SK-N-SH treated with all-trans-retinoic acid at 6 μM for 48 hours (cell line): ENCODE measurements at regions not wholly inside any gene's neighbourhood (a gene's known extent, or its start where the extent isn't known, plus 50 kb on each side); places are given as distances from the start of the nearest gene placed in this dataset.

ENCODE experiments used
- ATAC-seq: fragments of 200-7000 bp; cut with Tn5 transposase; 3 replicates; pipeline ENCODE4 v1.9.1; 2020; ENCODE audit warnings: mild to moderate bottlenecking, moderate library complexity
- ARNTL ChIP-seq: fragments of 450-650 bp; formaldehyde crosslinking; IDR thresholded peaks from 2 replicates; pipeline ENCODE4 v1.5.0; 2020; ENCODE audit warnings: low read depth, mild to moderate bottlenecking, moderate library complexity, borderline replicate concordance
- CREB5 ChIP-seq: fragments of 250-450 bp; sonication (Bioruptor Pico); IDR thresholded peaks from 2 replicates; pipeline ENCODE4 v1.5.1; 2020; ENCODE audit warnings: low read depth, mild to moderate bottlenecking, moderate library complexity
- CSDC2 ChIP-seq: fragments of 250-450 bp; sonication (Bioruptor Pico); IDR thresholded peaks from 2 replicates; pipeline ENCODE4 v1.5.0; 2020; ENCODE audit warnings: mild to moderate bottlenecking, moderate library complexity
- ESRRG ChIP-seq: fragments of 250-450 bp; sonication (Bioruptor Pico); IDR thresholded peaks from 2 replicates; pipeline ENCODE4 v1.6.1; 2021; ENCODE audit warnings: mild to moderate bottlenecking
- ISL1 ChIP-seq: fragments of 250-450 bp; sonication (Bioruptor Pico); IDR thresholded peaks from 2 replicates; pipeline ENCODE4 v2.1.2; 2022; ENCODE audit warnings: mild to moderate bottlenecking, moderate library complexity
- OSR1 ChIP-seq: fragments of 250-450 bp; sonication (Bioruptor Pico); IDR thresholded peaks from 2 replicates; pipeline ENCODE4 v1.8.0; 2022; ENCODE audit warnings: moderate library complexity, mild to moderate bottlenecking, inconsistent platforms
- PATZ1 ChIP-seq: fragments of 250-450 bp; sonication (Bioruptor Pico); IDR thresholded peaks from 2 replicates; pipeline ENCODE4 v1.8.0; 2020; ENCODE audit warnings: mild to moderate bottlenecking, moderate library complexity, borderline replicate concordance
- RARB ChIP-seq: fragments of 250-450 bp; sonication (Bioruptor Pico); IDR thresholded peaks from 2 replicates; pipeline ENCODE4 v1.8.0; 2021; ENCODE audit warnings: mild to moderate bottlenecking, moderate library complexity
- SNAI2 ChIP-seq: fragments of 250-450 bp; sonication (Bioruptor Pico); IDR thresholded peaks from 2 replicates; pipeline ENCODE4 v1.5.0; 2020; ENCODE audit warnings: mild to moderate bottlenecking, moderate library complexity
- TCF4 ChIP-seq: fragments of 250-450 bp; sonication (Bioruptor Pico); IDR thresholded peaks from 2 replicates; pipeline ENCODE4 v1.8.0; 2021; ENCODE audit warnings: mild to moderate bottlenecking, moderate library complexity, borderline replicate concordance
- TOX ChIP-seq: fragments of 250-450 bp; sonication (Bioruptor Pico); IDR thresholded peaks from 2 replicates; pipeline ENCODE4 v1.8.0; 2021; ENCODE audit warnings: mild to moderate bottlenecking, moderate library complexity, borderline replicate concordance
- ZC3H10 ChIP-seq: fragments of 250-450 bp; sonication (Bioruptor Pico); IDR thresholded peaks from 2 replicates; pipeline ENCODE4 v1.5.1; 2021; ENCODE audit warnings: mild to moderate bottlenecking, moderate library complexity
- ZFP3 ChIP-seq: fragments of 250-450 bp; sonication (Bioruptor Pico); IDR thresholded peaks from 2 replicates; pipeline ENCODE4 v1.5.0; 2020; ENCODE audit warnings: mild to moderate bottlenecking, moderate library complexity
- ZNF565 ChIP-seq: fragments of 450-650 bp; formaldehyde crosslinking; conservative IDR thresholded peaks from 2 replicates; pipeline ENCODE4 v1.5.0; 2020; ENCODE audit warnings: low read depth, mild to moderate bottlenecking, moderate library complexity
- ZNF70 ChIP-seq: fragments of 450-650 bp; formaldehyde crosslinking; IDR thresholded peaks from 2 replicates; pipeline ENCODE4 v1.5.0; 2020; ENCODE audit warnings: mild to moderate bottlenecking, moderate library complexity
- ZNF8 ChIP-seq: fragments of 450-650 bp; formaldehyde crosslinking; IDR thresholded peaks from 2 replicates; pipeline ENCODE4 v1.5.0; 2020; ENCODE audit warnings: mild to moderate bottlenecking, moderate library complexity
- TF ChIP-seq, protein P1 (sequence below): fragments of 250-450 bp; sonication (Bioruptor Pico); IDR thresholded peaks from 2 replicates; pipeline ENCODE4 v1.8.0; 2021; ENCODE audit warnings: low read depth, mild to moderate bottlenecking, moderate library complexity, borderline replicate concordance
- TF ChIP-seq, protein P2 (sequence below): fragments of 250-450 bp; sonication (Bioruptor Pico); IDR thresholded peaks from 2 replicates; pipeline ENCODE4 v1.5.1; 2021; ENCODE audit warnings: mild to moderate bottlenecking, moderate library complexity
- TF ChIP-seq, protein P3 (sequence below): fragments of 250-450 bp; sonication (Bioruptor Pico); IDR thresholded peaks from 2 replicates; pipeline ENCODE4 v1.5.0; 2020; ENCODE audit warnings: mild to moderate bottlenecking, moderate library complexity

- no peak for TF ChIP-seq ZC3H10
- no peak for TF ChIP-seq ISL1 (CRISPR knock-in tag)
- TF ChIP-seq ZNF8 (CRISPR knock-in tag) = no peak
- TF ChIP-seq SNAI2 (CRISPR knock-in tag) = no peak
- TF ChIP-seq CREB5 (CRISPR knock-in tag) = no peak
- no peak for TF ChIP-seq TCF4 (CRISPR knock-in tag)
- TF ChIP-seq RARB (CRISPR knock-in tag) = no peak
- TF ChIP-seq ZNF70 (CRISPR knock-in tag) = no peak
- TF ChIP-seq, protein P1, sequence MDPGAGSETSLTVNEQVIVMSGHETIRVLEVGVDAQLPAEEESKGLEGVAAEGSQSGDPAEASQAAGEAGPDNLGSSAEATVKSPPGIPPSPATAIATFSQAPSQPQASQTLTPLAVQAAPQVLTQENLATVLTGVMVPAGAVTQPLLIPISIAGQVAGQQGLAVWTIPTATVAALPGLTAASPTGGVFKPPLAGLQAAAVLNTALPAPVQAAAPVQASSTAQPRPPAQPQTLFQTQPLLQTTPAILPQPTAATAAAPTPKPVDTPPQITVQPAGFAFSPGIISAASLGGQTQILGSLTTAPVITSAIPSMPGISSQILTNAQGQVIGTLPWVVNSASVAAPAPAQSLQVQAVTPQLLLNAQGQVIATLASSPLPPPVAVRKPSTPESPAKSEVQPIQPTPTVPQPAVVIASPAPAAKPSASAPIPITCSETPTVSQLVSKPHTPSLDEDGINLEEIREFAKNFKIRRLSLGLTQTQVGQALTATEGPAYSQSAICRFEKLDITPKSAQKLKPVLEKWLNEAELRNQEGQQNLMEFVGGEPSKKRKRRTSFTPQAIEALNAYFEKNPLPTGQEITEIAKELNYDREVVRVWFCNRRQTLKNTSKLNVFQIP (CRISPR knock-in tag) = no peak
- TF ChIP-seq PATZ1 (CRISPR knock-in tag) = no peak
- no peak for TF ChIP-seq TOX (CRISPR knock-in tag)
- TF ChIP-seq ZNF565 = no peak
- TF ChIP-seq, all 23 proteins: peak for 0
- ATAC-seq = no peak
These were observed 184.3 kb upstream of the IRX1 start for GRCh38 chr5:3411363-3411762.

DNA sequence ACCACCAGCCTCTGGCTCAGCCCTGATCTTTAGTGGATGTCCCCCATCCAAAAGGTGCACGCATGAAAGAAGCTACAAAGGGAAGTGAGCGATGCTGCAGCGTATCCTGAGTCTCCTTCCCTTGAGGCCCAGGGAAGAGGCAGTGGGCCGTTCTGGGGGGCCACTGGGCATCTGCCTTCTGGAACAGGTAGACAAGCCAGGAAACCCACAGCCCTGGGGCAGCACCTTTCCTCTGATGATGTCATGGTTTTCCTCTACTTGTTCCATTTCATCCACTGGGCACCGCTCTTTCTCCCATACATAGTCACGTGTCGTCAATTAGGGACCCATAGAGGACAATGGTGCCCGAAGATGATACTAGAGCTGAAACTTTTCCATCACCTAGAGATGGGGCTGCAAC is 194.0 kb upstream of the IRX1 start:
- no peak for ATAC-seq
- no peak for TF ChIP-seq OSR1 (CRISPR knock-in tag)
- no peak for TF ChIP-seq ESRRG (CRISPR knock-in tag)
- no peak for TF ChIP-seq CSDC2 (CRISPR knock-in tag)
- TF ChIP-seq ARNTL = no peak
- TF ChIP-seq, protein P2, sequence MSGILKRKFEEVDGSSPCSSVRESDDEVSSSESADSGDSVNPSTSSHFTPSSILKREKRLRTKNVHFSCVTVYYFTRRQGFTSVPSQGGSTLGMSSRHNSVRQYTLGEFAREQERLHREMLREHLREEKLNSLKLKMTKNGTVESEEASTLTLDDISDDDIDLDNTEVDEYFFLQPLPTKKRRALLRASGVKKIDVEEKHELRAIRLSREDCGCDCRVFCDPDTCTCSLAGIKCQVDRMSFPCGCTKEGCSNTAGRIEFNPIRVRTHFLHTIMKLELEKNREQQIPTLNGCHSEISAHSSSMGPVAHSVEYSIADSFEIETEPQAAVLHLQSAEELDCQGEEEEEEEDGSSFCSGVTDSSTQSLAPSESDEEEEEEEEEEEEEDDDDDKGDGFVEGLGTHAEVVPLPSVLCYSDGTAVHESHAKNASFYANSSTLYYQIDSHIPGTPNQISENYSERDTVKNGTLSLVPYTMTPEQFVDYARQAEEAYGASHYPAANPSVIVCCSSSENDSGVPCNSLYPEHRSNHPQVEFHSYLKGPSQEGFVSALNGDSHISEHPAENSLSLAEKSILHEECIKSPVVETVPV (CRISPR knock-in tag) = no peak
- TF ChIP-seq ZNF70 (CRISPR knock-in tag) = no peak
- TF ChIP-seq RARB (CRISPR knock-in tag) = no peak
- no peak for TF ChIP-seq TCF4 (CRISPR knock-in tag)
- TF ChIP-seq, protein P3, sequence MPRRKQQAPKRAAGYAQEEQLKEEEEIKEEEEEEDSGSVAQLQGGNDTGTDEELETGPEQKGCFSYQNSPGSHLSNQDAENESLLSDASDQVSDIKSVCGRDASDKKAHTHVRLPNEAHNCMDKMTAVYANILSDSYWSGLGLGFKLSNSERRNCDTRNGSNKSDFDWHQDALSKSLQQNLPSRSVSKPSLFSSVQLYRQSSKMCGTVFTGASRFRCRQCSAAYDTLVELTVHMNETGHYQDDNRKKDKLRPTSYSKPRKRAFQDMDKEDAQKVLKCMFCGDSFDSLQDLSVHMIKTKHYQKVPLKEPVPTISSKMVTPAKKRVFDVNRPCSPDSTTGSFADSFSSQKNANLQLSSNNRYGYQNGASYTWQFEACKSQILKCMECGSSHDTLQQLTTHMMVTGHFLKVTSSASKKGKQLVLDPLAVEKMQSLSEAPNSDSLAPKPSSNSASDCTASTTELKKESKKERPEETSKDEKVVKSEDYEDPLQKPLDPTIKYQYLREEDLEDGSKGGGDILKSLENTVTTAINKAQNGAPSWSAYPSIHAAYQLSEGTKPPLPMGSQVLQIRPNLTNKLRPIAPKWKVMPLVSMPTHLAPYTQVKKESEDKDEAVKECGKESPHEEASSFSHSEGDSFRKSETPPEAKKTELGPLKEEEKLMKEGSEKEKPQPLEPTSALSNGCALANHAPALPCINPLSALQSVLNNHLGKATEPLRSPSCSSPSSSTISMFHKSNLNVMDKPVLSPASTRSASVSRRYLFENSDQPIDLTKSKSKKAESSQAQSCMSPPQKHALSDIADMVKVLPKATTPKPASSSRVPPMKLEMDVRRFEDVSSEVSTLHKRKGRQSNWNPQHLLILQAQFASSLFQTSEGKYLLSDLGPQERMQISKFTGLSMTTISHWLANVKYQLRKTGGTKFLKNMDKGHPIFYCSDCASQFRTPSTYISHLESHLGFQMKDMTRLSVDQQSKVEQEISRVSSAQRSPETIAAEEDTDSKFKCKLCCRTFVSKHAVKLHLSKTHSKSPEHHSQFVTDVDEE = no peak

DNA sequence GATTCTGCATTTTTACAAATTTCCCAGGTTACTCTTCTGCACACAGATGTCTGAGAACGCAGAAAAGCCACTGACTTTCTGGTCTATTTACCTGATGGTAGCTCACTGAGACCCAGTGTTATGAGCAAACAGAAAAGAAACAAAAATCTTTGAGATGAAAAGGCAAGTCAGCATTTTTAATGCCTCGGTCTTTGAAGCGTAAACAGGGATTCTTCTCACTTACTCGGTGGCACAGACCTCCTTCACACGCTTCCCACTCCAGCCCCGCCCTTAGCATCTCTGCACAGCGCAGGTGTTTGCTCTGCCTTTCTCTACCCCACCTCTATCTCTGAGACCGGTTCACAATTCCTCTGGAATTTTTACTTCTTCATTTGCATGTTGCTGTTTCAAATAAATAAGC is 195.0 kb upstream of the IRX1 start:
- no peak for TF ChIP-seq CSDC2 (CRISPR knock-in tag)
- TF ChIP-seq ZFP3 (CRISPR knock-in tag) = no peak
- TF ChIP-seq RARB (CRISPR knock-in tag) = no peak
- ATAC-seq = no peak

- TF ChIP-seq ESRRG (CRISPR knock-in tag) = no peak
- TF ChIP-seq ZNF565 = no peak
- TF ChIP-seq, protein P2 (CRISPR knock-in tag) = no peak
- no peak for TF ChIP-seq OSR1 (CRISPR knock-in tag)
- no peak for TF ChIP-seq ZC3H10
- TF ChIP-seq ZNF70 (CRISPR knock-in tag) = no peak
- no peak for TF ChIP-seq CREB5 (CRISPR knock-in tag)
- no peak for ATAC-seq
These were observed 200.6 kb upstream of the IRX1 start for GRCh38 chr5:3394891-3395599.
